Nephron (organoid): ENCODE measurements at regions not wholly inside any gene's neighbourhood (a gene's known extent, or its start where the extent isn't known, plus 50 kb on each side); places are given as distances from the start of the nearest gene placed in this dataset.

Source experiments
- H3K27ac Mint-ChIP-seq, 3 experiments: 2 replicates each; pipeline ENCODE4 v1.8.0; 2020; ENCODE audit warnings: mixed read lengths in 3 of 3, mild to moderate bottlenecking in 2 of 3, moderate library complexity in 1 of 3
- H3K27me3 Mint-ChIP-seq: 2 replicates; pipeline ENCODE4 v1.8.0; 2021; ENCODE audit warnings: low read depth, mild to moderate bottlenecking, moderate library complexity, mixed read lengths
- H3K36me3 Mint-ChIP-seq: 2 replicates; pipeline ENCODE4 v1.8.0; 2020; ENCODE audit warnings: low read depth, mixed read lengths
- H3K4me1 Mint-ChIP-seq: 2 replicates; pipeline ENCODE4 v1.8.0; 2020; ENCODE audit warnings: mixed read lengths
- H3K4me3 Mint-ChIP-seq, 3 experiments: 2 replicates each; pipeline ENCODE4 v1.8.0; 2020; ENCODE audit warnings: mild to moderate bottlenecking in 3 of 3, mixed read lengths in 3 of 3, moderate library complexity in 2 of 3
- H3K9me3 Mint-ChIP-seq: 2 replicates; pipeline ENCODE4 v1.8.0; 2020; ENCODE audit warnings: mixed read lengths
- CTCF ChIP-seq, 3 experiments: fragments of 200-600 bp; sonication (generic); IDR thresholded peaks; one replicate each; pipeline ENCODE4 v1.5.0; 2021; ENCODE audit warnings: antibody characterized with exemption in 3 of 3; ENCODE audit not compliant: unreplicated experiment in 3 of 3

DNA sequence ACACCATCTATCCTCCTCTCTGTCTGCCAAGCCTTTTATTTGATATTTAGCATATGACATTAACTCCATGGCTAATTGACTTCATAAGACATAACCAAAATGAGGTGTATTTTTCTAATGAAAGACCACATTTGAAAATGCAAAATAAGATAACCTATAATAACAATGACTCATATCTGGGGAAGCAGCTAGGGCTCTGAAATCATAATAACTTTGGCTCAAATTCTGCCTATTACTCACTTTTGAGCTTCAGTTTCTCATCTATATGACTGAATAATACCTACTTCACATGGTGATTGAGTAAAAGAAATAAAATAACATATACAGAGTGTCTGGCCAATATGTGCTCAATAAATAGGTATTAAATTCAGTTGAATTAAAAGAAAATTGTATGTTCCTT is 1419.8 kb upstream of the TENM4 start:
- H3K4me3 Mint-ChIP-seq = no peak overlapping the region
- no peaks in the 10 kb centered on the region for H3K27me3 Mint-ChIP-seq
- H3K9me3 Mint-ChIP-seq = no peaks in the 10 kb centered on the region
- TF ChIP-seq CTCF (IDR thresholded peaks at IDR 0.05; ENCODE audit: unreplicated experiment in 3 of 3) = no peak
- H3K4me1 Mint-ChIP-seq = no peaks in the 10 kb centered on the region
- H3K27ac Mint-ChIP-seq = no peak overlapping the region
- no peaks in the 10 kb centered on the region for H3K36me3 Mint-ChIP-seq

GRCh38 chr11:80856066-80856465 is 1415.2 kb upstream of the TENM4 start:
- Mint-ChIP-seq H3K27me3 (no peaks in the 10 kb centered on the region), H3K9me3 (no peaks in the 10 kb centered on the region), H3K27ac (no peak overlapping the region), H3K4me3 (no peak overlapping the region), H3K4me1 (no peaks in the 10 kb centered on the region), H3K36me3 (no peaks in the 10 kb centered on the region)
- TF ChIP-seq CTCF (IDR thresholded peaks at IDR 0.05; ENCODE audit: unreplicated experiment in 3 of 3) = no peak

GRCh38 chr11:80855426-80855825 is 1414.6 kb upstream of the TENM4 start:
- Mint-ChIP-seq H3K36me3 (no peaks in the 10 kb centered on the region), H3K27me3 (no peaks in the 10 kb centered on the region), H3K4me3 (no peak overlapping the region), H3K4me1 (no peaks in the 10 kb centered on the region), H3K27ac (no peak overlapping the region), H3K9me3 (no peaks in the 10 kb centered on the region)
- TF ChIP-seq CTCF (IDR thresholded peaks at IDR 0.05; ENCODE audit: unreplicated experiment in 3 of 3) = no peak

GRCh38 chr11:80849253-80849652 is 1408.4 kb upstream of the TENM4 start:
- Mint-ChIP-seq H3K27ac (no peak overlapping the region), H3K36me3 (no peaks in the 10 kb centered on the region), H3K27me3 (peaks cover 6% of the 10 kb centered on the region), H3K4me3 (no peak overlapping the region), H3K9me3 (no peaks in the 10 kb centered on the region), H3K4me1 (no peaks in the 10 kb centered on the region)
- no peak for TF ChIP-seq CTCF (IDR thresholded peaks at IDR 0.05; ENCODE audit: unreplicated experiment in 3 of 3)

GRCh38 chr11:80846979-80847378 is 1406.1 kb upstream of the TENM4 start:
- no peak overlapping the region for H3K4me3 Mint-ChIP-seq
- no peaks in the 10 kb centered on the region for H3K4me1 Mint-ChIP-seq
- no peaks in the 10 kb centered on the region for H3K36me3 Mint-ChIP-seq
- H3K9me3 Mint-ChIP-seq = no peaks in the 10 kb centered on the region
- TF ChIP-seq CTCF (IDR thresholded peaks at IDR 0.05; ENCODE audit: unreplicated experiment in 3 of 3) = no peak
- no peak overlapping the region for H3K27ac Mint-ChIP-seq
- peaks cover 6% of the 10 kb centered on the region for H3K27me3 Mint-ChIP-seq

- no peak for TF ChIP-seq CTCF (IDR thresholded peaks at IDR 0.05; ENCODE audit: unreplicated experiment in 3 of 3)
- no peaks in the 10 kb centered on the region for H3K9me3 Mint-ChIP-seq
- no peak overlapping the region for H3K27ac Mint-ChIP-seq
- H3K4me1 Mint-ChIP-seq = no peaks in the 10 kb centered on the region
- no peak overlapping the region for H3K4me3 Mint-ChIP-seq
- H3K27me3 Mint-ChIP-seq = peaks cover 6% of the 10 kb centered on the region
- no peaks in the 10 kb centered on the region for H3K36me3 Mint-ChIP-seq
Measured at GRCh38 chr11:80846442-80846841, 1405.6 kb upstream of the TENM4 start.
